ENCODE measurements at regions not wholly inside any gene's neighbourhood (a gene's known extent, or its start where the extent isn't known, plus 50 kb on each side); places are given as distances from the start of the nearest gene placed in this dataset.

- no peak overlapping the region for H3K27ac ChIP-seq
- no peak for TF ChIP-seq CTCF (conservative IDR thresholded peaks at IDR 0.05; ENCODE audit: low read depth)
- DNase-seq (ENCODE audit: low spot score), result no peak
- ChIA-PET POLR2A (ENCODE audit: low non-redundant PET) (no interaction called here), CTCF (no interaction called here)
Measured at GRCh38 chr5:7016999-7017747, 303.9 kb downstream of the TENT4A start.

- ChIA-PET CTCF (no interaction called here), POLR2A (ENCODE audit: low non-redundant PET) (no interaction called here)
- TF ChIP-seq CTCF (conservative IDR thresholded peaks at IDR 0.05; ENCODE audit: low read depth), result no peak
- no peak for DNase-seq (ENCODE audit: low spot score)
- no peak overlapping the region for H3K27ac ChIP-seq
Measured at GRCh38 chr5:7018198-7018597, 305.0 kb downstream of the TENT4A start.

GRCh38 chr5:7018601-7019000 is 305.4 kb downstream of the TENT4A start:
- no peak for TF ChIP-seq CTCF (conservative IDR thresholded peaks at IDR 0.05; ENCODE audit: low read depth)
- DNase-seq (ENCODE audit: low spot score), result no peak
- CTCF ChIA-PET, result no interaction called here
- POLR2A ChIA-PET (ENCODE audit: low non-redundant PET), result no interaction called here
- H3K27ac ChIP-seq, result no peak overlapping the region

GRCh38 chr5:7036192-7036835 is 323.1 kb downstream of the TENT4A start:
- POLR2A ChIA-PET (ENCODE audit: low non-redundant PET), result no interaction called here
- TF ChIP-seq CTCF (conservative IDR thresholded peaks at IDR 0.05; ENCODE audit: low read depth), result no peak
- no peak for DNase-seq (ENCODE audit: low spot score)
- CTCF ChIA-PET, result no interaction called here
- H3K27ac ChIP-seq, result no peak overlapping the region

- no peak for TF ChIP-seq CTCF (conservative IDR thresholded peaks at IDR 0.05; ENCODE audit: low read depth)
Measured at GRCh38 chr5:7039074-7039473, 325.8 kb downstream of the TENT4A start.

GRCh38 chr5:7040111-7040510 is 326.9 kb downstream of the TENT4A start:
- ChIA-PET CTCF (no interaction called here), POLR2A (ENCODE audit: low non-redundant PET) (no interaction called here)
- H3K27ac ChIP-seq, result no peak overlapping the region
- TF ChIP-seq CTCF (conservative IDR thresholded peaks at IDR 0.05; ENCODE audit: low read depth), result no peak
- DNase-seq (ENCODE audit: low spot score), result no peak

More at GRCh38 chr5:7039074-7039473, 325.8 kb downstream of the TENT4A start:
- CTCF ChIA-PET, result interaction anchor here (0.9 kb wide), 1 partner anchor 718 kb away, joined by 3 read pairs; no protein-coding TSS in a partner anchor
- H3K27ac ChIP-seq, result no peak overlapping the region
- DNase-seq (ENCODE audit: low spot score), result no peak
- POLR2A ChIA-PET (ENCODE audit: low non-redundant PET), result no interaction called here

Data from RWPE1 (cell line).